GM23338 (cell line): ENCODE measurements at regions not wholly inside any gene's neighbourhood (a gene's known extent, or its start where the extent isn't known, plus 50 kb on each side); places are given as distances from the start of the nearest gene placed in this dataset.

Source experiments
- ATAC-seq: fragments of 200-7000 bp; cut with Tn5 transposase; 3 replicates; pipeline ENCODE4 v1.9.1; 2020
- DNase-seq: peaks from one replicate; pipeline ENCODE4 v3.0.0-alpha.2; 2015; ENCODE audit warnings: low spot score
- H2AFZ ChIP-seq: fragments of 200-600 bp; sonication (generic); 2 replicates; pipeline ENCODE4 v1.8.0; 2016; ENCODE audit warnings: antibody characterized with exemption, mild to moderate bottlenecking, moderate library complexity
- H3F3A ChIP-seq: fragments of 200-600 bp; sonication (generic); replicated peaks from 2 replicates; pipeline ENCODE4 v1.8.0; 2017; ENCODE audit warnings: antibody characterized with exemption, mixed run types, low read depth
- H3K27ac ChIP-seq: fragments of 200-600 bp; sonication (generic); 2 replicates; pipeline ENCODE4 v1.6.1; 2016; ENCODE audit warnings: low read depth
- H3K27me3 ChIP-seq: fragments of 200-600 bp; sonication (generic); 2 replicates; pipeline ENCODE4 v1.8.0; 2016; ENCODE audit warnings: mild to moderate bottlenecking, mixed run types, moderate library complexity; ENCODE audit not compliant: insufficient read depth
- H3K36me3 ChIP-seq: fragments of 200-600 bp; sonication (generic); 2 replicates; pipeline ENCODE4 v1.8.0; 2016; ENCODE audit warnings: mild to moderate bottlenecking; ENCODE audit not compliant: insufficient read depth
- H3K4me1 ChIP-seq: fragments of 200-600 bp; sonication (generic); 2 replicates; pipeline ENCODE4 v1.8.0; 2016; ENCODE audit warnings: mild to moderate bottlenecking, moderate library complexity; ENCODE audit not compliant: insufficient read depth
- H3K4me2 ChIP-seq: fragments of 200-600 bp; sonication (generic); 2 replicates; pipeline ENCODE4 v1.7.1; 2017; ENCODE audit warnings: mixed run types
- H3K4me3 ChIP-seq: fragments of 200-600 bp; sonication (generic); 2 replicates; pipeline ENCODE4 v1.6.1; 2016; ENCODE audit warnings: mixed run types
- H3K79me2 ChIP-seq: fragments of 200-600 bp; sonication (generic); replicated peaks from 2 replicates; pipeline ENCODE4 v1.8.0; 2017; ENCODE audit warnings: mild to moderate bottlenecking; ENCODE audit not compliant: insufficient read depth
- H3K9me2 ChIP-seq: fragments of 200-600 bp; sonication (generic); 2 replicates; pipeline ENCODE4 v1.8.0; 2017; ENCODE audit not compliant: insufficient read depth
- H4K20me1 ChIP-seq: fragments of 200-600 bp; sonication (generic); replicated peaks from 2 replicates; pipeline ENCODE4 v1.8.0; 2017; ENCODE audit warnings: mild to moderate bottlenecking; ENCODE audit not compliant: insufficient read depth
- H3K27ac Mint-ChIP-seq: 2 replicates; pipeline ENCODE4 v1.8.0; 2020; ENCODE audit warnings: inconsistent platforms, mild to moderate bottlenecking, moderate library complexity, mixed read lengths
- H3K27me3 Mint-ChIP-seq: 3 replicates; pipeline ENCODE4 v1.8.0; 2022; ENCODE audit warnings: low read depth, mild to moderate bottlenecking, moderate library complexity, mixed read lengths, inconsistent platforms; ENCODE audit not compliant: insufficient read depth, poor library complexity
- H3K36me3 Mint-ChIP-seq: 3 replicates; pipeline ENCODE4 v1.8.0; 2021; ENCODE audit warnings: low read depth, mild to moderate bottlenecking, inconsistent platforms, moderate library complexity, mixed read lengths
- H3K4me1 Mint-ChIP-seq: 3 replicates; pipeline ENCODE4 v1.8.0; 2020; ENCODE audit warnings: mild to moderate bottlenecking, inconsistent platforms, mixed read lengths
- H3K4me3 Mint-ChIP-seq: 3 replicates; pipeline ENCODE4 v1.8.0; 2021; ENCODE audit warnings: moderate library complexity, mild to moderate bottlenecking, inconsistent platforms, mixed read lengths
- H3K9me3 Mint-ChIP-seq: 3 replicates; pipeline ENCODE4 v1.8.0; 2020; ENCODE audit warnings: moderate library complexity, mild to moderate bottlenecking, inconsistent platforms, mixed read lengths
- CREB1 ChIP-seq: fragments of 250-450 bp; sonication (Bioruptor Pico); IDR thresholded peaks from 2 replicates; pipeline ENCODE4 v1.5.0; 2020; ENCODE audit warnings: low read depth, mild to moderate bottlenecking, moderate library complexity
- NANOG ChIP-seq: IDR thresholded peaks from 2 replicates; pipeline ENCODE4 v1.6.1; 2016; ENCODE audit warnings: antibody characterized with exemption, borderline replicate concordance
- ZNF114 ChIP-seq: fragments of 250-450 bp; sonication (Bioruptor Pico); IDR thresholded peaks from 2 replicates; pipeline ENCODE4 v1.5.0; 2020; ENCODE audit warnings: mild to moderate bottlenecking, moderate library complexity
- ZNF331 ChIP-seq: fragments of 250-450 bp; sonication (Bioruptor Pico); IDR thresholded peaks from 2 replicates; pipeline ENCODE4 v1.5.0; 2020; ENCODE audit warnings: low read depth, mild to moderate bottlenecking, moderate library complexity
- TF ChIP-seq, protein P1 (sequence below): IDR thresholded peaks from one replicate; pipeline ENCODE4 v1.6.1; 2018; ENCODE audit warnings: antibody characterized with exemption; ENCODE audit not compliant: unreplicated experiment
- TF ChIP-seq, protein P2 (sequence below): fragments of 250-450 bp; sonication (Bioruptor Pico); IDR thresholded peaks from 2 replicates; pipeline ENCODE4 v1.5.0; 2020; ENCODE audit warnings: mild to moderate bottlenecking, moderate library complexity

DNA sequence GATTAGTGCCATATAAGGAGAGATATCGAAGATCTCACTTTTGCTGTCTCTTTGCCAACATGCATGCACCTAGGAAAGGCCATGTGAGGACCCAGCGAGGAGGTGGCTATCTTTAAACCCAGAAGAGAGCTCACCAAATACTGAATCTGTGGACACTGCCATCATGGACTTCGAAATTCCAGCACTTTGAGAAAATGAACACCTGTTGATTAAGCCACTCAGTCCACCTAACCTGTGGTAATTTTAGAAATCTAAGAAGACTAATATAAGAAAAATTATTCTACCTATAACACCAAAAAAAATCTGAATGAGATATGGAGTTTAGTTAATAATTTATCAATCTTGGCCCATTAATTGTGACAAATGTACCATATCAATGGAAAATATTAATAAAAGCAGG lies 193.6 kb upstream of the CARD18 start:
- no peak overlapping the region for H3K27ac ChIP-seq
- no peaks in the 10 kb centered on the region for H3K27me3 Mint-ChIP-seq
- no peaks in the 10 kb centered on the region for H4K20me1 ChIP-seq
- no peak overlapping the region for H3K4me3 ChIP-seq
- H3K4me1 Mint-ChIP-seq = no peaks in the 10 kb centered on the region
- H3K9me2 ChIP-seq = peaks cover 17% of the 10 kb centered on the region; the same call in 1 of the 2 replicates
- peaks cover 13% of the 10 kb centered on the region for H3K9me3 Mint-ChIP-seq
- no peaks in the 10 kb centered on the region for H3F3A ChIP-seq
- no peak for DNase-seq
- no peaks in the 10 kb centered on the region for H3K36me3 ChIP-seq
- no peak overlapping the region for H3K4me2 ChIP-seq
- no peak overlapping the region for H2AFZ ChIP-seq
- TF ChIP-seq, protein P1, sequence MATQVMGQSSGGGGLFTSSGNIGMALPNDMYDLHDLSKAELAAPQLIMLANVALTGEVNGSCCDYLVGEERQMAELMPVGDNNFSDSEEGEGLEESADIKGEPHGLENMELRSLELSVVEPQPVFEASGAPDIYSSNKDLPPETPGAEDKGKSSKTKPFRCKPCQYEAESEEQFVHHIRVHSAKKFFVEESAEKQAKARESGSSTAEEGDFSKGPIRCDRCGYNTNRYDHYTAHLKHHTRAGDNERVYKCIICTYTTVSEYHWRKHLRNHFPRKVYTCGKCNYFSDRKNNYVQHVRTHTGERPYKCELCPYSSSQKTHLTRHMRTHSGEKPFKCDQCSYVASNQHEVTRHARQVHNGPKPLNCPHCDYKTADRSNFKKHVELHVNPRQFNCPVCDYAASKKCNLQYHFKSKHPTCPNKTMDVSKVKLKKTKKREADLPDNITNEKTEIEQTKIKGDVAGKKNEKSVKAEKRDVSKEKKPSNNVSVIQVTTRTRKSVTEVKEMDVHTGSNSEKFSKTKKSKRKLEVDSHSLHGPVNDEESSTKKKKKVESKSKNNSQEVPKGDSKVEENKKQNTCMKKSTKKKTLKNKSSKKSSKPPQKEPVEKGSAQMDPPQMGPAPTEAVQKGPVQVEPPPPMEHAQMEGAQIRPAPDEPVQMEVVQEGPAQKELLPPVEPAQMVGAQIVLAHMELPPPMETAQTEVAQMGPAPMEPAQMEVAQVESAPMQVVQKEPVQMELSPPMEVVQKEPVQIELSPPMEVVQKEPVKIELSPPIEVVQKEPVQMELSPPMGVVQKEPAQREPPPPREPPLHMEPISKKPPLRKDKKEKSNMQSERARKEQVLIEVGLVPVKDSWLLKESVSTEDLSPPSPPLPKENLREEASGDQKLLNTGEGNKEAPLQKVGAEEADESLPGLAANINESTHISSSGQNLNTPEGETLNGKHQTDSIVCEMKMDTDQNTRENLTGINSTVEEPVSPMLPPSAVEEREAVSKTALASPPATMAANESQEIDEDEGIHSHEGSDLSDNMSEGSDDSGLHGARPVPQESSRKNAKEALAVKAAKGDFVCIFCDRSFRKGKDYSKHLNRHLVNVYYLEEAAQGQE = no peak
- TF ChIP-seq ZNF114 (CRISPR knock-in tag) = no peak
- TF ChIP-seq, protein P2, sequence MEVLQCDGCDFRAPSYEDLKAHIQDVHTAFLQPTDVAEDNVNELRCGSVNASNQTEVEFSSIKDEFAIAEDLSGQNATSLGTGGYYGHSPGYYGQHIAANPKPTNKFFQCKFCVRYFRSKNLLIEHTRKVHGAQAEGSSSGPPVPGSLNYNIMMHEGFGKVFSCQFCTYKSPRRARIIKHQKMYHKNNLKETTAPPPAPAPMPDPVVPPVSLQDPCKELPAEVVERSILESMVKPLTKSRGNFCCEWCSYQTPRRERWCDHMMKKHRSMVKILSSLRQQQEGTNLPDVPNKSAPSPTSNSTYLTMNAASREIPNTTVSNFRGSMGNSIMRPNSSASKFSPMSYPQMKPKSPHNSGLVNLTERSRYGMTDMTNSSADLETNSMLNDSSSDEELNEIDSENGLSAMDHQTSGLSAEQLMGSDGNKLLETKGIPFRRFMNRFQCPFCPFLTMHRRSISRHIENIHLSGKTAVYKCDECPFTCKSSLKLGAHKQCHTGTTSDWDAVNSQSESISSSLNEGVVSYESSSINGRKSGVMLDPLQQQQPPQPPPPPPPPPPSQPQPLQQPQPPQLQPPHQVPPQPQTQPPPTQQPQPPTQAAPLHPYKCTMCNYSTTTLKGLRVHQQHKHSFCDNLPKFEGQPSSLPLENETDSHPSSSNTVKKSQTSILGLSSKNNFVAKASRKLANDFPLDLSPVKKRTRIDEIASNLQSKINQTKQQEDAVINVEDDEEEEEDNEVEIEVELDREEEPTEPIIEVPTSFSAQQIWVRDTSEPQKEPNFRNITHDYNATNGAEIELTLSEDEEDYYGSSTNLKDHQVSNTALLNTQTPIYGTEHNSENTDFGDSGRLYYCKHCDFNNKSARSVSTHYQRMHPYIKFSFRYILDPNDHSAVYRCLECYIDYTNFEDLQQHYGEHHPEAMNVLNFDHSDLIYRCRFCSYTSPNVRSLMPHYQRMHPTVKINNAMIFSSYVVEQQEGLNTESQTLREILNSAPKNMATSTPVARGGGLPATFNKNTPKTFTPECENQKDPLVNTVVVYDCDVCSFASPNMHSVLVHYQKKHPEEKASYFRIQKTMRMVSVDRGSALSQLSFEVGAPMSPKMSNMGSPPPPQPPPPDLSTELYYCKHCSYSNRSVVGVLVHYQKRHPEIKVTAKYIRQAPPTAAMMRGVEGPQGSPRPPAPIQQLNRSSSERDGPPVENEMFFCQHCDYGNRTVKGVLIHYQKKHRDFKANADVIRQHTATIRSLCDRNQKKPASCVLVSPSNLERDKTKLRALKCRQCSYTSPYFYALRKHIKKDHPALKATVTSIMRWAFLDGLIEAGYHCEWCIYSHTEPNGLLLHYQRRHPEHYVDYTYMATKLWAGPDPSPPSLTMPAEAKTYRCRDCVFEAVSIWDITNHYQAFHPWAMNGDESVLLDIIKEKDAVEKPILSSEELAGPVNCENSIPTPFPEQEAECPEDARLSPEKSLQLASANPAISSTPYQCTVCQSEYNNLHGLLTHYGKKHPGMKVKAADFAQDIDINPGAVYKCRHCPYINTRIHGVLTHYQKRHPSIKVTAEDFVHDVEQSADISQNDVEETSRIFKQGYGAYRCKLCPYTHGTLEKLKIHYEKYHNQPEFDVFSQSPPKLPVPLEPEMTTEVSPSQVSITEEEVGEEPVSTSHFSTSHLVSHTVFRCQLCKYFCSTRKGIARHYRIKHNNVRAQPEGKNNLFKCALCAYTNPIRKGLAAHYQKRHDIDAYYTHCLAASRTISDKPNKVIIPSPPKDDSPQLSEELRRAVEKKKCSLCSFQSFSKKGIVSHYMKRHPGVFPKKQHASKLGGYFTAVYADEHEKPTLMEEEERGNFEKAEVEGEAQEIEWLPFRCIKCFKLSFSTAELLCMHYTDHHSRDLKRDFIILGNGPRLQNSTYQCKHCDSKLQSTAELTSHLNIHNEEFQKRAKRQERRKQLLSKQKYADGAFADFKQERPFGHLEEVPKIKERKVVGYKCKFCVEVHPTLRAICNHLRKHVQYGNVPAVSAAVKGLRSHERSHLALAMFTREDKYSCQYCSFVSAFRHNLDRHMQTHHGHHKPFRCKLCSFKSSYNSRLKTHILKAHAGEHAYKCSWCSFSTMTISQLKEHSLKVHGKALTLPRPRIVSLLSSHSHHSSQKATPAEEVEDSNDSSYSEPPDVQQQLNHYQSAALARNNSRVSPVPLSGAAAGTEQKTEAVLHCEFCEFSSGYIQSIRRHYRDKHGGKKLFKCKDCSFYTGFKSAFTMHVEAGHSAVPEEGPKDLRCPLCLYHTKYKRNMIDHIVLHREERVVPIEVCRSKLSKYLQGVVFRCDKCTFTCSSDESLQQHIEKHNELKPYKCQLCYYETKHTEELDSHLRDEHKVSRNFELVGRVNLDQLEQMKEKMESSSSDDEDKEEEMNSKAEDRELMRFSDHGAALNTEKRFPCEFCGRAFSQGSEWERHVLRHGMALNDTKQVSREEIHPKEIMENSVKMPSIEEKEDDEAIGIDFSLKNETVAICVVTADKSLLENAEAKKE (CRISPR knock-in tag) = no peak
- no peak for TF ChIP-seq ZNF331 (CRISPR knock-in tag)
- no peak for TF ChIP-seq CREB1
- no peak for TF ChIP-seq NANOG
- H3K4me3 Mint-ChIP-seq = no peak overlapping the region
- ATAC-seq = no peak
- peaks cover 2% of the 10 kb centered on the region for H3K36me3 Mint-ChIP-seq
- no peaks in the 10 kb centered on the region for H3K79me2 ChIP-seq
- no peaks in the 10 kb centered on the region for H3K4me1 ChIP-seq
- no peaks in the 10 kb centered on the region for H3K27me3 ChIP-seq
- H3K27ac Mint-ChIP-seq = no peak overlapping the region
